ENCODE measurements at regions not wholly inside any gene's neighbourhood (a gene's known extent, or its start where the extent isn't known, plus 50 kb on each side); places are given as distances from the start of the nearest gene placed in this dataset.
"Not testable (repeated sequence)": the region's sequence is repeated elsewhere in the genome, so short reads cannot be mapped to it uniquely, and the experiment has no call there.

DNA sequence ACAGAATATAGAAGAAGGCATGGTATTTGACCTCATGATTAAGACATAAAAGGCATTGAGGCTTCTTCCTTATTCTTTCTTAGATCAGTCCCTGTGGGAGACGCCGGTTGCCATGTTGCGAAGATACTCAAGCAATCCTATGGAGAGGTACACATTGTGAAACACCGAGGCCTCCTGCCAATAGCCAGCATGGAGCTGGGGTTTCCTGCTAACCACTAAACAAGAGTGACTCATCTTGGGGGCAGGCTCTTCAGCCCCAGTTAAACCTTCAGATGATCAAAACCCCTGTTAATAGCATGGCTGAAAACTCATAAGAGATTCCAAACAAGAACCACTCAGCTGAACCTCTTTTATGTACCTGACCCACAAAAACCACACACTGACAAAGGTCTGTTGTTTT lies 478.8 kb downstream of the CD83 start:
- Mint-ChIP-seq H3K27me3 (no peaks in the 10 kb centered on the region), H3K4me3 (no peak overlapping the region), H3K36me3 (peaks cover 4% of the 10 kb centered on the region), H3K27ac (no peak overlapping the region), H3K4me1 (peaks cover 2% of the 10 kb centered on the region), H3K9me3 (ENCODE audit: low read depth) (peaks cover 5% of the 10 kb centered on the region)
- no peak for ATAC-seq
- CTCF ChIA-PET = no interaction called here
- no peak for DNase-seq

DNA sequence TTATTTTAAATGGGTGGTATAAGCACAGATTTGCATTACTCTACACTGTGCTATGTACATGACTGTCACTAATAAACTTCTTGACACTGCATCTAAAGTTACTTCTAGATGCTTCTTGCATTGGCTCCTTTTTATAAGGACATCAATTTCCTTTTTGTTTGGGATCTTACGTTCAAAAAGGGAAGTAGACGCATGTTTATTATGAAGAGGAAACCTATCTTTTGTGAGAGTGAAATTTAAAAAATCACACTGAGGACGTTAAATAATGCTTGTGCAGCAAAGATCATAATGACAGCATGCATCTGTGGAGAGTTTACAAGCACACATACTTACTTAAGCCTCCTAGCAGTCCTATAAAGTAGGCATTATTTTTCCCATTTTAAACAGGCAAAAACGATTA lies 479.5 kb downstream of the CD83 start:
- Mint-ChIP-seq H3K27ac (no peak overlapping the region), H3K9me3 (ENCODE audit: low read depth) (peaks cover 5% of the 10 kb centered on the region), H3K4me1 (peaks cover 2% of the 10 kb centered on the region), H3K27me3 (peaks cover 3% of the 10 kb centered on the region), H3K36me3 (peaks cover 4% of the 10 kb centered on the region), H3K4me3 (no peak overlapping the region)
- CTCF ChIA-PET = no interaction called here
- DNase-seq (no peak), ATAC-seq (no peak)

DNA sequence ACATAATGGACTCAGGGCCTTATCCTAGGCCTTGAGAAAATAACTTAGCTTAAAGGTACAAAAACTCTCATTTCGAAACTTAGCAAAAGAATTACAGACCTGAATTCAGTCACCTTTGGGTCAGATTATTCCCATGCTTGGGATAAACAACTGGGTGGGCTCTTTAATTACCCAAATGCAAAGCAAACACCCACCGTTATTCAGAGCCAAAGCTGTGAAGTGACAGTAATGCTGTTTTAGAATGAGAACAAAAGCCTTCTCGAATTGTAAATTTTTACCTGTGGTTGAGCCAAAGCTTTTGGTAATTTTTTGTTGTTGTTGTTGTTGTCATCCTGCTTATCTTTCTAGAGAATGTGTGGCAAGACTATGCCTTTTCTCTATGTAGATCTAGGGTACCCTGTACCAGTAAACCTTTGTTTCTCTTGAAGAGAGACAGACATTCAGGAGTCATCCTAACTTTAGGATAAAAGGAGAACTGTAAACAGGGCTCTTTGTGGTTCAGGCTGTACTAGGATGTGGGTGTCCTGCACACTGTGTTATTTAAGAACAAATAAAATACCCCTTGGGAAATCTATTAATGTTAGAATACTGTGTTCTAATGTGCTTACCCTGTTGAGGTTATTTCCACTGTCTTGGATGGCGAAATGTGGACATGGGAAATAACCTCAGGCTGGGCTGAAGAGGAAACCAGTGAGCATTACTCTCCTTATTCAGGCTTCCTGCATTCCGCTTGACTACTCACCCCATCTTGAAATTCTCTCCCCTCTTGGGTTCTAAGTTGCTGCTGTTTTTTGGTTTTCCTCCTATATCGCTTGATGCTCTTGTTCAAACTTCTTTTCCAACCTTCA lies 480.7 kb downstream of the CD83 start:
- CTCF ChIA-PET = no interaction called here
- Mint-ChIP-seq H3K4me1 (peaks cover 2% of the 10 kb centered on the region), H3K36me3 (peaks cover 4% of the 10 kb centered on the region), H3K27me3 (peaks cover 9% of the 10 kb centered on the region), H3K27ac (no peak overlapping the region), H3K4me3 (no peak overlapping the region), H3K9me3 (ENCODE audit: low read depth) (peaks cover 5% of the 10 kb centered on the region)
- ATAC-seq (no peak), DNase-seq (no peak)

DNA sequence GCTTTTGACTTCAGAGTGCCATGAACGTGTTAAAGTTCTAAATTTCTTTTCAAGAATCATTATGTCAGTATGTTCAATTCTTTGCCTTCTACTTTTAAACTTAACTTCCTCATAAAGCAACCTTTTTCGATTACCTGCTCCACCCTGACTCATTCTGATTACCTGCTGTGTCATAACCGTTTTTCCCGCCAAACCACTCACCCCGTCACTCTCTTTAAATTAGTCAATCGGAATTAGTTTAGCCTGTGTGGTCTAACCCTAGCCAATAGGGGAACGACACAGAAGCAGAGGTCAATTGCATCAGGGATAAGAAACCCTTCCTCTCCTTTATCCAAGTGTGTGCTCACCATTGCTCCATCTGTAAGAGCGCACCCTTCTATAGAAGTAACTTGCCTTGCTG lies 482.7 kb downstream of the CD83 start:
- H3K27ac Mint-ChIP-seq; H3K9me3 Mint-ChIP-seq (ENCODE audit: low read depth); ATAC-seq; CTCF ChIA-PET; H3K4me1 Mint-ChIP-seq; H3K36me3 Mint-ChIP-seq; H3K4me3 Mint-ChIP-seq; DNase-seq: not testable (repeated sequence)
- H3K27me3 Mint-ChIP-seq = peaks cover 11% of the 10 kb centered on the region

DNA sequence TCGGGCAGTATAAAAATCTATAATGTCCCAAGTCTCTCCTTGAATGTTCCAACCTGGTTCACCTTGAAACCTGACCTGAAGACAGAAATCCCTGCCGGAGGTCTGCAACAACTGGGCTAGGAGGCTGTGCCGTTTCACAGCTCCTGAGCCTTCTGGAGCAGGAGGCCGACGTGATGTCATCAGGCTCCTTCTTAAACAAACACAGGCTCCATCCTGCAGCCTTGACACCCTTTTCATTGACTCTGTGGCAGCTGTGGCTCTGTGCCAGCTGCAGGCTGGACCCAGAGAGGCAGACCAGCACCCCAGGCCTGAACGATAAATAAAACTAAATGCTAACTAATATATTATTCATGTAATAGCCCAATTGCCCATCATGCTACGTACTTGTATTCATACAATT lies 483.9 kb downstream of the CD83 start:
- Mint-ChIP-seq H3K4me3 (no peak overlapping the region), H3K4me1 (peaks cover 2% of the 10 kb centered on the region), H3K27me3 (peaks cover 11% of the 10 kb centered on the region), H3K9me3 (ENCODE audit: low read depth) (peaks cover 5% of the 10 kb centered on the region), H3K27ac (no peak overlapping the region), H3K36me3 (peaks cover 4% of the 10 kb centered on the region)
- ATAC-seq = no peak
- CTCF ChIA-PET = no interaction called here
- DNase-seq = no peak

DNA sequence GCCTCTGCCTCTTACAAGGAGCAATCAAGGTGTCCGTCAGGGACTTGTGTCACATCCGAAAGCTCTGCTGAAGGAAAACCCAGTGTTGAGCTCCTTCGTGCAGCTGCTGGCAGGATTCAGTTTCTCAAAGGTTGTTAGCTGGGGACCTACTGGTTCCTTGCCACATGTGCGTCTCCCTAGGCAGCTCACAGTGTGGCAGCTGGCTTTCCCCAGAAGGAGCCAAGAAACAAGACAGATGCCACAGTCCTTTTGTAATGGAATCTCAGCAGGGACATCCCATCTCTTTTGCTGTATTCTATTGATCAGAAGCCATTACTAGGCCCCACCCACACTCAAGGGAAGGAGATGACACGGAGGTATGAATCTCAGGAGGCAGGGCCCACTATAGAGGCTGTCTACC lies 488.8 kb downstream of the CD83 start:
- CTCF ChIA-PET = interaction anchor here (0.9 kb wide), 1 partner anchor 13 kb away, joined by 3 read pairs; no protein-coding TSS in a partner anchor
- H3K36me3 Mint-ChIP-seq = no peaks in the 10 kb centered on the region
- no peak for ATAC-seq
- DNase-seq = no peak
- no peak overlapping the region for H3K27ac Mint-ChIP-seq
- peaks cover 13% of the 10 kb centered on the region for H3K27me3 Mint-ChIP-seq
- peaks cover 2% of the 10 kb centered on the region for H3K9me3 Mint-ChIP-seq (ENCODE audit: low read depth)
- H3K4me1 Mint-ChIP-seq = no peaks in the 10 kb centered on the region
- no peak overlapping the region for H3K4me3 Mint-ChIP-seq

DNA sequence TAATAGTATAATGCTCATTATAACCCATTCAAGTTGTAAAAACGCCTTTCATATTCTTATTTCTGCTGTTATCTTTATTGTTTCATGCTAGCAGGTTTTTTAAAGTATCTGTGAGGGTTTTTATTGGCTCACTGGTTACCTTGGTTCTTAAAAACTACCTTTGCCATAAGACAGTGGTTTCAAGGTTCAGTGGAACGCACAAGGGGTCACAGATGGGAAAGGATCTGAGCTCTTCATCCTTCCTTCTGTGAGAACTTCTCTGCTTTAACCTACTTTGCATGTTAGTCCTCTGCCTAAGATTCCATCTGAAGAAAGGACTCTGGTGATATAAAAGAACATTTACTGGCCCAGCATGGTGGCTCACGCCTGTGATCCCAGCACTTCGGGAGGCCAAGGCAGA lies 492.6 kb downstream of the CD83 start:
- DNase-seq (no peak), ATAC-seq (no peak)
- peaks cover 20% of the 10 kb centered on the region for H3K27me3 Mint-ChIP-seq
- no peaks in the 10 kb centered on the region for H3K4me1 Mint-ChIP-seq
- H3K36me3 Mint-ChIP-seq = peaks cover 1% of the 10 kb centered on the region
- CTCF ChIA-PET = interaction anchor here (1.0 kb wide), 1 partner anchor 101 kb away, joined by 3 read pairs; no protein-coding TSS in a partner anchor
- no peak overlapping the region for H3K4me3 Mint-ChIP-seq
- H3K9me3 Mint-ChIP-seq (ENCODE audit: low read depth) = peaks cover 3% of the 10 kb centered on the region
- H3K27ac Mint-ChIP-seq = no peak overlapping the region

DNA sequence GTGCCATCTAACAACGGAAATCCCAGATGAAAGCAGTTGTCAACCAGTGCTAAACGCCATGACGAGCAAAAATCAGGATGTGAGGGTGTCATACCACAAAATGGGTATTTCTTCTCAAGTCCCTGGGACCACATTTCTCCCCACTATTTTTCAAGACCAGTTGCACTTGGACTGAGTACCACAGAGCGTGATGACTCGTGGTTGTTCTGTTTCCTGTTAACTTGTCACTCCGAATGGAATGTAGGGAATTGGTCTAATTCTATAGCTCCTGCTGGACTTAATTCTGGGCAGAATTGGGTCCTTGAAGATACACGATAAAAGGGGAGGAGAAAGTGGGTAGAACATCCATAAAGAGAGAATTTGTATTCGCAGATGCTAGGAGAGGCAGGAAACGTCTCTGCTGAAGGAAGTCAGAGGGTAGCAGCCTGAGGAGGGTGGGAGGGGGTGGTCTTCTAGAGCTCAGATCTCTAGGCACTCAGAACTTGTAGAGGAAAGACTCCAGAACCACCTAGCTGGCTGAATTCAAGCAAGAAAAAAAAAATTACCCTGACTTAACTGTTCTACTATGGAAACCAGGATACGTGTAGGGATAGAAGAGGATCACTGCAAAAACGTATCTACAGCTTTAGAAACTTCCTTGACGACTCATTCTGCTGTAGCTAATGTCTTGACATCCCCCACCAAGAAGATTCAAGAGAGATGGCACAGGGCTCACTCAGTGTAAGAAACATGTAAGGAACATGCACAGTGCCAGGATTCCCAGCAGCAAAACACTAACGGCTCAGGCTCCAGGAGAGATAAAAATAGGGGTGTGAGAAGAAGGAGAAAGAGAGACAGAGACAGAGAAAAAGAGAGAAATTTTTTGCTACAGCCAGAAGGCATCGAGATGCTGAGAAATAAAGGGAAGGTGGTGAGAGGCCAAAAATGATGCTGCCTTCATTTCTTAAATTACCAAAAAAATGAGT lies 494.7 kb downstream of the CD83 start:
- no peaks in the 10 kb centered on the region for H3K4me1 Mint-ChIP-seq
- H3K27me3 Mint-ChIP-seq = peaks cover 28% of the 10 kb centered on the region
- CTCF ChIA-PET = no interaction called here
- peaks cover 3% of the 10 kb centered on the region for H3K9me3 Mint-ChIP-seq (ENCODE audit: low read depth)
- H3K27ac Mint-ChIP-seq = no peak overlapping the region
- peaks cover 1% of the 10 kb centered on the region for H3K36me3 Mint-ChIP-seq
- no peak for DNase-seq
- ATAC-seq = no peak
- no peak overlapping the region for H3K4me3 Mint-ChIP-seq

DNA sequence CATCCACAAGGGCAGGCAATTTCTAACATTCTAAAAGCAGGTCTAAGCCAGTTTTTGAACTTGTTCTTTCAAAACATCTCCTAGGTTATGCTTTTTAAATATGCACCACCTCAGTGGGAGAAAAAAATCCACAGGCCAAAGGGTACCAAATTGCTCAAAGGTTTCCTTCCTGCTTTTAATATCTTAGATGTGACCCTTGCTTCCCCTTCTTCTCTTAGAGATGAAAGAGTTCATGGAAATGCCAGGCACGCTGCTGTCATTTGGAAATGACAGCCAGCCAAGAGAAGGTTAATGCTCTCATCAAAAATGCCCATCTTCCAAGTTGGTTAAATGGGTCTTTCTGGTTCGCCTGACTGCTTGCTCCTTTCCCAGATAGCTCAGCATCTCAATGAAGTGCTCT lies 497.1 kb downstream of the CD83 start:
- ATAC-seq (no peak), DNase-seq (no peak)
- Mint-ChIP-seq H3K4me3 (no peak overlapping the region), H3K27me3 (peaks cover 28% of the 10 kb centered on the region), H3K4me1 (no peaks in the 10 kb centered on the region), H3K36me3 (peaks cover 1% of the 10 kb centered on the region), H3K27ac (no peak overlapping the region), H3K9me3 (ENCODE audit: low read depth) (peaks cover 3% of the 10 kb centered on the region)
- CTCF ChIA-PET = interaction anchor here (1.2 kb wide), 1 partner anchor 10 kb away, joined by 3 read pairs; no protein-coding TSS in a partner anchor

DNA sequence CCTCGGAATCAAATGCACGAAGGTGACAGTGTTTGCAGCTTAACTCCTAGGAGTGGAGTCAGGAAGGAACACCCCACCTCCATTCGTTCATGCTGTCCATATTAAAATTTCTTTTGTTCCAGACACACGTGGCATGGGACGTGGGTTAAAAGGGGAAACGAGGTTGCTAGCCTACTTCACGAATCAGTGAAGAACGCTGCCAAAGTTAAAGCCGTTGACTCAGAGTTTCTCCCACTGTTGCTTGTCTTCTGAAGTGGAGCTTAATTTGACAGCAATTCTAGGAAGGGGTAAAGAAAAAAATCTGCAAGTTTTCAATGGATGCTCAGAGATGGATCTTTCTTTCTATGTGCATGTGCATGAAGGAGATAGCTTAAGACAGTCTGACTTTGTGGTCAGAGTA lies 499.1 kb downstream of the CD83 start:
- ATAC-seq (no peak), DNase-seq (no peak)
- H3K36me3 Mint-ChIP-seq = peaks cover 1% of the 10 kb centered on the region
- no peaks in the 10 kb centered on the region for H3K4me1 Mint-ChIP-seq
- H3K27ac Mint-ChIP-seq = no peak overlapping the region
- peaks cover 25% of the 10 kb centered on the region for H3K27me3 Mint-ChIP-seq
- CTCF ChIA-PET = no interaction called here
- H3K4me3 Mint-ChIP-seq = no peak overlapping the region
- no peaks in the 10 kb centered on the region for H3K9me3 Mint-ChIP-seq (ENCODE audit: low read depth)

DNA sequence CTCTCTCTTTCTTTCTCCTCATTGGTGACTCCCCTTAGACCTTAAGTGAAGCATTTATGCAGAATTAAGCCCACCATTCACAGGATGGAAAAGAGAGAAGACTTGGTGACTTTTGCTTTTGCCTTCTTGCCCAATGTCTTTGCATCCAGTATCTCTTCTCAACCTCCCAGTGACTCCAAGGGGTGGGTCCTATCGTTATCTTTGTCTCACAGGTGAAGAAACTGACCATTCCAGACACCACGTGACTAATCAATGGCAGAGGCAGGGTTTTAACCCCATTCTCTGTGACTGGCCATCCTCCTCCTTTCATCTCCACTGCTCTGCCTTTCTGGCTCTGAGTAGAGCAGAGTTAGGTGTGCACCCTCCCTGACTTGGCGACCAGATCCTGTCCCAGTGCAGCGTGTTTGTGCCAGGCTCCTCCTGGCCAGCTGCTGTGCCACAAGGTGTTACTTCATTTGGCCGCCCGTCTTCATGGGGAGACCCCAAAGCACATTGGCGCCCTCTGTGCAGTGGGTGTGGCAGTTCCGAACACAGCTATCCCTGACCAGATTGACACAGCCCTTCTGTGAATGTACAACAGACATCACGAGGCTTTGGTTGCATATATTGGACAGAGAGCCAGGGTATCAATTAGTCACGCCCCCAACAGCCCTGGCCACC lies 501.3 kb downstream of the CD83 start:
- CTCF ChIA-PET = interaction anchor here (1.0 kb wide), 1 partner anchor 12 kb away, joined by 3 read pairs; no protein-coding TSS in a partner anchor
- no peak overlapping the region for H3K4me3 Mint-ChIP-seq
- H3K4me1 Mint-ChIP-seq = no peaks in the 10 kb centered on the region

DNA sequence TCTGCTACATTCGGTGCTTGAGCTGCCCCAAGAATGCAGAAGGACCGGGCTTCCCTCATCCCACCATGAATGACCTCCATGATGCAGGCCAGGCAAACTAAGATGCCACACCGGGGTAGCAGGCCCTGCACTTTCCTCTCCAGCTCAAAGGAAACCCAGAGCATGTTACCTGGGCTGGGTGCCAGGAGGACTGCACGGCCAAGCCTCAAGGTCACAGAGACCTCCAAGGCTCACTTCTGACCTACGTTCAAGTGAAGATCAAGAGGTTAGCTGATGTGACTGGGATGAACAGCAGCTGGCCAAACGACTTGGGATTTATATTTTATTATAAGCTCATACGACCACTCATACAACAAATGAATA lies 501.8 kb downstream of the CD83 start:
- CTCF ChIA-PET = interaction anchor here (1.0 kb wide), 1 partner anchor 12 kb away, joined by 3 read pairs; no protein-coding TSS in a partner anchor
- Mint-ChIP-seq H3K4me3 (no peak overlapping the region), H3K4me1 (no peaks in the 10 kb centered on the region), H3K27ac (no peak overlapping the region), H3K27me3 (peaks cover 11% of the 10 kb centered on the region), H3K9me3 (ENCODE audit: low read depth) (no peaks in the 10 kb centered on the region), H3K36me3 (no peaks in the 10 kb centered on the region)
- no peak for ATAC-seq
- no peak for DNase-seq

More for the DNA sequence above, 501.3 kb downstream of the CD83 start:
- Mint-ChIP-seq H3K9me3 (ENCODE audit: low read depth) (no peaks in the 10 kb centered on the region), H3K27me3 (peaks cover 11% of the 10 kb centered on the region), H3K27ac (no peak overlapping the region), H3K36me3 (no peaks in the 10 kb centered on the region)
- ATAC-seq (no peak), DNase-seq (no peak)

DNA sequence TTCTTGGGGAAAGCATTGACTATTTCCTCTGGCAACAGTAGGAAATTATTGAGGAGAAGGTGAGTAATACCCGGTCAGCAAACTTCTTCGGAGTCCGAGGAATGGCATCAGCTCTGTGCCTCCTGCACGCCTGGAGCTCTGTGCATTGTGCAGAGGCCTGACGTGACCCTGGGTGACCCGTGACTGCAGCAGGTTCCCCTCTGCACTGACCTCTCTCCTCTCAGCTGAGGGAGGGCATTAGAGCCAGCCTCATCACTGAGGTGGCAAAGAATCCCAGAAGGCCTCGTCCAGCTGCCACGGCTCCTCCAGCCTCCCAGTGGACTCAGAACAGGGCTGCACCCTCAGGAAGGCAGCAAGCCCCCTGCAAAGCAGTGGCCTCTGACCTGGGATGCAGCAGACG lies 502.9 kb downstream of the CD83 start:
- Mint-ChIP-seq H3K27ac (no peak overlapping the region), H3K36me3 (no peaks in the 10 kb centered on the region), H3K4me1 (no peaks in the 10 kb centered on the region), H3K4me3 (no peak overlapping the region), H3K27me3 (peaks cover 4% of the 10 kb centered on the region), H3K9me3 (ENCODE audit: low read depth) (no peaks in the 10 kb centered on the region)
- ATAC-seq = no peak
- DNase-seq = no peak
- CTCF ChIA-PET = no interaction called here
